H9 (cell line): ENCODE measurements at regions not wholly inside any gene's neighbourhood (a gene's known extent, or its start where the extent isn't known, plus 50 kb on each side); places are given as distances from the start of the nearest gene placed in this dataset.

Source experiments
- DNase-seq: peaks from one replicate; pipeline ENCODE4 v3.0.0-alpha.2; 2017
- H2AFZ ChIP-seq: one replicate; pipeline ENCODE4 v1.6.1; 2013; ENCODE audit warnings: mild to moderate bottlenecking, low read length, control low read depth, moderate library complexity
- H2AK5ac ChIP-seq: 2 replicates; pipeline ENCODE4 v1.6.1; 2013; ENCODE audit warnings: low read length, control low read depth, mixed read lengths; ENCODE audit not compliant: insufficient read length
- H2BK120ac ChIP-seq: one replicate; pipeline ENCODE4 v1.6.1; 2013; ENCODE audit warnings: low read depth, mild to moderate bottlenecking, low read length, control low read depth, inconsistent platforms; ENCODE audit not compliant: poor library complexity, severe bottlenecking
- H2BK12ac ChIP-seq: 2 replicates; pipeline ENCODE4 v1.6.1; 2013; ENCODE audit warnings: low read length, control low read depth, mixed read lengths, low read depth; ENCODE audit not compliant: insufficient read length
- H2BK15ac ChIP-seq: 2 replicates; pipeline ENCODE4 v1.6.1; 2013; ENCODE audit warnings: low read depth, low read length, control low read depth
- H2BK20ac ChIP-seq: one replicate; pipeline ENCODE4 v1.6.1; 2013; ENCODE audit warnings: low read depth, mild to moderate bottlenecking, low read length, control low read depth, inconsistent platforms; ENCODE audit not compliant: poor library complexity, severe bottlenecking
- H2BK5ac ChIP-seq: 2 replicates; pipeline ENCODE4 v1.6.1; 2013; ENCODE audit warnings: low read length, control low read depth, mixed read lengths; ENCODE audit not compliant: insufficient read length
- H3K14ac ChIP-seq: 2 replicates; pipeline ENCODE4 v1.6.1; 2013; ENCODE audit warnings: low read length, control low read depth; ENCODE audit not compliant: insufficient read depth
- H3K18ac ChIP-seq: 2 replicates; pipeline ENCODE4 v1.6.1; 2013; ENCODE audit warnings: low read depth, mild to moderate bottlenecking, mixed read lengths, low read length, control low read depth; ENCODE audit not compliant: insufficient read length
- H3K23ac ChIP-seq: 2 replicates; pipeline ENCODE4 v1.6.1; 2013; ENCODE audit warnings: low read length, control low read depth, mixed read lengths, low read depth; ENCODE audit not compliant: insufficient read length
- H3K23me2 ChIP-seq: 2 replicates; pipeline ENCODE4 v1.6.1; 2013; ENCODE audit warnings: low read depth, mild to moderate bottlenecking, mixed read lengths, low read length, control low read depth; ENCODE audit not compliant: insufficient read length, poor library complexity, severe bottlenecking
- H3K27ac ChIP-seq: 2 replicates; pipeline ENCODE4 v1.5.1; 2013; ENCODE audit warnings: low read length, control low read depth, mixed read lengths, low read depth; ENCODE audit not compliant: insufficient read length
- H3K27me3 ChIP-seq: 2 replicates; pipeline ENCODE4 v1.6.1; 2013; ENCODE audit warnings: low read length, control low read depth, inconsistent platforms; ENCODE audit not compliant: insufficient read depth
- H3K4ac ChIP-seq: 2 replicates; pipeline ENCODE4 v1.6.1; 2013; ENCODE audit warnings: low read depth, mild to moderate bottlenecking, control low read depth, inconsistent platforms, low read length, moderate library complexity
- H3K4me1 ChIP-seq: 2 replicates; pipeline ENCODE4 v1.6.1; 2013; ENCODE audit warnings: low read length, control low read depth, inconsistent platforms; ENCODE audit not compliant: insufficient read depth
- H3K4me2 ChIP-seq: 2 replicates; pipeline ENCODE4 v1.6.1; 2013; ENCODE audit warnings: low read length, control low read depth, mixed read lengths; ENCODE audit not compliant: insufficient read length, insufficient read depth
- H3K56ac ChIP-seq: 2 replicates; pipeline ENCODE4 v1.6.1; 2013; ENCODE audit warnings: low read depth, mild to moderate bottlenecking, mixed read lengths, low read length, control low read depth; ENCODE audit not compliant: insufficient read length
- H3K79me1 ChIP-seq: 2 replicates; pipeline ENCODE4 v1.6.1; 2013; ENCODE audit warnings: low read depth, mild to moderate bottlenecking, moderate library complexity, low read length, control low read depth, inconsistent platforms; ENCODE audit not compliant: insufficient read depth, poor library complexity, severe bottlenecking
- H3K79me2 ChIP-seq: 2 replicates; pipeline ENCODE4 v1.6.1; 2013; ENCODE audit warnings: low read length, control low read depth, inconsistent platforms; ENCODE audit not compliant: insufficient read depth
- H3K9ac ChIP-seq: 2 replicates; pipeline ENCODE4 v1.6.1; 2013; ENCODE audit warnings: low read length, control low read depth, mixed read lengths; ENCODE audit not compliant: insufficient read length; ENCODE audit errors: extremely low read depth
- H3K9me3 ChIP-seq: one replicate; pipeline ENCODE4 v1.6.1; 2013; ENCODE audit warnings: low read depth, low read length, inconsistent platforms; ENCODE audit not compliant: control insufficient read depth
- H3T11ph ChIP-seq: one replicate; pipeline ENCODE4 v1.6.1; 2013; ENCODE audit warnings: mild to moderate bottlenecking, low read length, control low read depth, inconsistent platforms
- H4K20me1 ChIP-seq: one replicate; pipeline ENCODE4 v1.6.1; 2013; ENCODE audit not compliant: control insufficient read depth, insufficient read length, insufficient read depth
- H4K5ac ChIP-seq: 2 replicates; pipeline ENCODE4 v1.6.1; 2013; ENCODE audit warnings: low read depth, mild to moderate bottlenecking, mixed read lengths, low read length, control low read depth; ENCODE audit not compliant: insufficient read length
- H4K8ac ChIP-seq: replicated peaks from 2 replicates; pipeline ENCODE4 v1.6.1; 2013; ENCODE audit warnings: low read length, control low read depth, mixed read lengths, low read depth; ENCODE audit not compliant: insufficient read length
- H4K91ac ChIP-seq: 2 replicates; pipeline ENCODE4 v1.6.1; 2013; ENCODE audit warnings: low read depth, mild to moderate bottlenecking, moderate library complexity, mixed read lengths, low read length, control low read depth; ENCODE audit not compliant: insufficient read length
- H3K27ac Mint-ChIP-seq, 3 experiments: 2 replicates in 2 of 3; 3 replicates in 1 of 3; pipeline ENCODE4 v1.8.0; 2020 to 2021; ENCODE audit warnings: mixed read lengths in 3 of 3, mild to moderate bottlenecking in 1 of 3, moderate library complexity in 1 of 3
- H3K27me3 Mint-ChIP-seq: 2 replicates; pipeline ENCODE4 v1.8.0; 2021; ENCODE audit warnings: low read depth, mild to moderate bottlenecking, moderate library complexity, mixed read lengths
- H3K36me3 Mint-ChIP-seq, 3 experiments: 2 replicates in 2 of 3; 3 replicates in 1 of 3; pipeline ENCODE4 v1.8.0; 2020 to 2021; ENCODE audit warnings: low read depth in 3 of 3, mixed read lengths in 3 of 3; ENCODE audit not compliant: insufficient read depth in 1 of 3
- H3K4me1 Mint-ChIP-seq, 2 experiments: 2 replicates each; pipeline ENCODE4 v1.8.0; 2020; ENCODE audit warnings: mixed read lengths in 2 of 2
- H3K4me3 Mint-ChIP-seq, 2 experiments: 2 replicates in 1 of 2; 3 replicates in 1 of 2; pipeline ENCODE4 v1.8.0; 2020 to 2021; ENCODE audit warnings: mild to moderate bottlenecking in 2 of 2, mixed read lengths in 2 of 2, moderate library complexity in 1 of 2
- H3K9me3 Mint-ChIP-seq, 2 experiments: 2 replicates in 1 of 2; 3 replicates in 1 of 2; pipeline ENCODE4 v1.8.0; 2020; ENCODE audit warnings: mild to moderate bottlenecking in 2 of 2, mixed read lengths in 2 of 2, moderate library complexity in 1 of 2
- WGBS: extraction: QIAGEN DNeasy Blood & Tissue Kit; methylation state at CpG from one replicate; pipeline ENCODE4 v1.1.7; 2013; ENCODE audit warnings: missing lambda C conversion rate, low lambda C conversion rate, mixed read lengths; ENCODE audit not compliant: insufficient read length; ENCODE audit errors: extremely low coverage; 5-methylcytosine and 5-hydroxymethylcytosine counted together
- TF ChIP-seq, protein P1 (sequence below): fragments of 200-600 bp; sonication (generic); conservative IDR thresholded peaks from 3 replicates; pipeline ENCODE4 v1.8.0; 2021; ENCODE audit warnings: antibody characterized with exemption, mild to moderate bottlenecking

DNA sequence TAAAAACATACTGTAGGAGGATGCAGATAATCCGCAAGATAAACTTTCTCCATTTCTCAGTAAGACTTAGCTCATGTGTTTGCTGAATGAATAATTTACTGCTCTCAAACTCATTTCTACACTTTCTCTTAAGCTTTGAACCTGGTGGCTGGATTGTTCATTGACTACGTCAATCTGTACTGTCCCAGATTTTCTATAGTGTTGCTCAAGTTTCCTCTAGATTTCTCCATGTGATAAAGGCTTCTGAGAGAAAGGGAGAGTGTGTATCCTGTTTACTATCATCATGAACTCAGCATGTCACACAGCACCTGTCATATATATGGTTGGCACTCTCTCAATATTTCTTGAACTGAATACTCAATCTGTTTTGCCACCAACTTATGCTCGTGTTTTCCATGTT, 518.0 kb upstream of the TBX3 start:
- Histone ChIP-seq H2AK5ac (no peak overlapping the region), H3K56ac (no peak overlapping the region), H2BK15ac (no peak overlapping the region), H3K9me3 (no peaks in the 10 kb centered on the region), H3K23me2 (no peaks in the 10 kb centered on the region), H3K18ac (no peak overlapping the region), H4K91ac (no peak overlapping the region), H2BK5ac (no peak overlapping the region), H3K4me1 (peaks cover 2% of the 10 kb centered on the region), H3K9ac (no peak overlapping the region), H3K27ac (no peak overlapping the region), H3T11ph (no peak overlapping the region), H2BK20ac (no peak overlapping the region), H2BK12ac (no peak overlapping the region), H2AFZ (no peak overlapping the region), H4K20me1 (no peaks in the 10 kb centered on the region), H2BK120ac (no peak overlapping the region), H3K4me2 (no peak overlapping the region), H3K79me2 (no peaks in the 10 kb centered on the region), H3K4ac (no peak overlapping the region), H3K79me1 (no peaks in the 10 kb centered on the region), H4K5ac (no peak overlapping the region), H3K27me3 (no peaks in the 10 kb centered on the region), H3K14ac (no peak overlapping the region), H4K8ac (no peak overlapping the region), H3K23ac (no peak overlapping the region)
- no peaks in the 10 kb centered on the region; a peak in 2 of 5 replicates for H3K9me3 Mint-ChIP-seq
- no peak overlapping the region for H3K4me3 Mint-ChIP-seq
- DNase-seq = no peak
- no peak overlapping the region for H3K27ac Mint-ChIP-seq
- no peaks in the 10 kb centered on the region; the same call in 1 of the 2 replicates for H3K27me3 Mint-ChIP-seq
- peaks cover 38 to 45% of the 10 kb centered on the region in 2 experiments for H3K4me1 Mint-ChIP-seq
- TF ChIP-seq, protein P1, sequence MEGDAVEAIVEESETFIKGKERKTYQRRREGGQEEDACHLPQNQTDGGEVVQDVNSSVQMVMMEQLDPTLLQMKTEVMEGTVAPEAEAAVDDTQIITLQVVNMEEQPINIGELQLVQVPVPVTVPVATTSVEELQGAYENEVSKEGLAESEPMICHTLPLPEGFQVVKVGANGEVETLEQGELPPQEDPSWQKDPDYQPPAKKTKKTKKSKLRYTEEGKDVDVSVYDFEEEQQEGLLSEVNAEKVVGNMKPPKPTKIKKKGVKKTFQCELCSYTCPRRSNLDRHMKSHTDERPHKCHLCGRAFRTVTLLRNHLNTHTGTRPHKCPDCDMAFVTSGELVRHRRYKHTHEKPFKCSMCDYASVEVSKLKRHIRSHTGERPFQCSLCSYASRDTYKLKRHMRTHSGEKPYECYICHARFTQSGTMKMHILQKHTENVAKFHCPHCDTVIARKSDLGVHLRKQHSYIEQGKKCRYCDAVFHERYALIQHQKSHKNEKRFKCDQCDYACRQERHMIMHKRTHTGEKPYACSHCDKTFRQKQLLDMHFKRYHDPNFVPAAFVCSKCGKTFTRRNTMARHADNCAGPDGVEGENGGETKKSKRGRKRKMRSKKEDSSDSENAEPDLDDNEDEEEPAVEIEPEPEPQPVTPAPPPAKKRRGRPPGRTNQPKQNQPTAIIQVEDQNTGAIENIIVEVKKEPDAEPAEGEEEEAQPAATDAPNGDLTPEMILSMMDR = no peak
- H3K36me3 Mint-ChIP-seq = no peaks in the 10 kb centered on the region
- no CpG with 5 or more reads among the region's 3 CpGs for WGBS
